ENCODE measurements at regions not wholly inside any gene's neighbourhood (a gene's known extent, or its start where the extent isn't known, plus 50 kb on each side); places are given as distances from the start of the nearest gene placed in this dataset.

DNA sequence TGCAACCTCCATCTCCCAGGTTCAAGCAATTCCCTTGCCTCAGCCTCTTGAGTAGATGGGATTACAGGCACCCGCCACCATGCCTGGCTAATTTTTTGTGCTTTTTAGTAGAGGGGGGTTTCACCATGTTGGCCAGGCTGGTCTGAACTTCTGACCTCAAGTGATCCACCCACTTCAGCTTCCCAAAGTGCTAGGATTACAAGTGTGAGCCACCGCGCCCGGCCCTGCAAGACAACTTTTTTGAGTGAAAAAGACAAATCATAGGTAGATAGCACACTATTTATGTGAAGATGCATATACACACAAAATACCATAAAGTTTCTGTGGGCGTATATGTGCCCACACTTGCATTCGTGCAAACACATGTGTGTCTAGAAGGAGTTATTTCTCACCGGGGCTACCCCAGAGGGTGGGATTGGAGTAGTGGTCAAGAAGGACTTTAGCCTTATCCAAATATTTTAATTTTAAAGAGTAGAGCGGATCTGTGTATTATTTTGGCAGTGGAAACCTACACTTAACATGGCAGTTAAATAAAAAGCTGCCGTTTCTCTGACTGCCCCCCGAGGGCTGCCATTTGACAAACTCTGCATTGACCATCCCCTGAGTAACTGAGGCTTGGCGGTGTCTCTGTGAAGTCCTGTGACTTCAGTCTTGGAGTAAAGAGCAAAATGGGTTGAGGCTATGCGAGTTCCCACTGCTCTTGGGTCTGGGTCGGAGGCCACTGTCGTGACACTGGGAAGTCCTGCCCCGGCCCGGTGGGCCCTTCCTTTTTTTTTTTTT is 93.4 kb upstream of the PTCH1 start:
- no peak overlapping the region for H3K27ac ChIP-seq
- H3K36me3 ChIP-seq: no peaks in the 10 kb centered on the region
- no peaks in the 10 kb centered on the region for H3K27me3 ChIP-seq
- DNase-seq: no peak
- no peaks in the 10 kb centered on the region; the same call in 1 of the 2 replicates for H3K9me3 ChIP-seq (replicated peaks)
- peaks cover 13% of the 10 kb centered on the region; the same call in 1 of the 2 replicates for H3K4me1 ChIP-seq
- no peak overlapping the region for H3K4me3 ChIP-seq

DNA sequence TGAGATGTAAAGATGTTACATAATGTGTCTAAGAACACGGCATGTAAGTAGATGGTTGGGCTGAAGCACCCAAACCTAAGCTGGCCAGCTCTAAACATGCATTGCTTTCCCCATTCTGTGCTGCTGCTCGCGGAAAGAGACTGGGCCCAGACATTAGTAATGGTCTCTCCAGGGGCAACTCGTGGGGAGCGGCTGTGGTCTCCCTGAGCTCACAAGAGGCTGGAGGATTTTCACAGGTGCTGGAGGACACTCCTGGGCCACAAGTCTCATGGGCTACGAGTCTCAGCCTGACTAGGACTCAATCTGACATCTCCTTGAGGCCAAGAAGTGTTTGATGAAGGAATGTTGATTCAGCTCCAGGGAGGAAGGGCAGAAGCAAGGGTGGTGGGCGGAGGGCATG is 92.7 kb upstream of the PTCH1 start:
- H3K4me3 ChIP-seq: no peak overlapping the region
- H3K36me3 ChIP-seq: no peaks in the 10 kb centered on the region

DNA sequence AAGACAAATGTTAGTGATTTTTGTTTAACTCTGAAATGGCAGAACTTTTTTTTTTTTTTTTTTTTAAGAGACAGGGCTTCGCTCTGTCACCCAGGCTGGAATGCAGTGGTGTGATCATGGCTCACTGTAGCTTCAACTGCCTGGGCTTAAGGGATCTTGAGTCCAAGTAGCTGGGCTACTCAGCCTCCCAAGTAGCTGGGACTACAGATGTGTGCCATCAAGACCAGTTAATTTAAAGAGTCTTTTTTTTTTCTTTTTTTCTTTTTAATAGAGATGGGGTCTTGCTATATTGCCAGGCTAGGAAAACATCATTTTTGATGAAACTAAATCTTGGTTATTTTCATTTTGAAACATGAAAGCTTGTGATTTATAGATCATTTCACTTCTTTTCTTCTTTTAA is 91.6 kb upstream of the PTCH1 start:
- Histone ChIP-seq H3K36me3 (no peaks in the 10 kb centered on the region), H3K27ac (no peak overlapping the region), H3K9me3 (replicated peaks) (no peaks in the 10 kb centered on the region; the same call in 1 of the 2 replicates), H3K4me3 (no peak overlapping the region), H3K27me3 (no peaks in the 10 kb centered on the region), H3K4me1 (peaks cover 13% of the 10 kb centered on the region; the same call in 1 of the 2 replicates)
- DNase-seq: no peak

More for the DNA sequence above, 92.7 kb upstream of the PTCH1 start:
- no peak for DNase-seq
- Histone ChIP-seq H3K9me3 (replicated peaks) (no peaks in the 10 kb centered on the region; the same call in 1 of the 2 replicates), H3K27me3 (no peaks in the 10 kb centered on the region), H3K27ac (no peak overlapping the region), H3K4me1 (peaks cover 13% of the 10 kb centered on the region; the same call in 1 of the 2 replicates)

DNA sequence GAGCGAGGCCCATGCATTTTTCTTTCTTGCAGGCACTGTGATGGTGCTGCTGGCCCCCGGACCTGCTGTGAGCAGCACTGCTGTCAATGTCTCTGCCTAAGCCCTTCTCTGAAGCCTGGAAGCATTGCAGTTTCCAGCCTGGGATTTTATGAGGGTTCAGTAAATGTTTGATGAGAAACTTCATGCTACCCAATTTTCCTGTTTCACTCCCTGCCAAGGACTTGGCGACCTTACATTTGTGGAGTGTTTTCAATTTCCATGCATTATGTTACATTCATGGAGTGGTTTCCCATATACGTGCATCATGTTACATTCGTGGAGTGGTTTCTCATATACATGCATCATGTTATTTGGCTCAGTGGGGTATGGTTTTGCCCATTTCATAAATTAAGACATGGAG is 90.7 kb upstream of the PTCH1 start:
- no peaks in the 10 kb centered on the region for H3K9me3 ChIP-seq (replicated peaks)

DNA sequence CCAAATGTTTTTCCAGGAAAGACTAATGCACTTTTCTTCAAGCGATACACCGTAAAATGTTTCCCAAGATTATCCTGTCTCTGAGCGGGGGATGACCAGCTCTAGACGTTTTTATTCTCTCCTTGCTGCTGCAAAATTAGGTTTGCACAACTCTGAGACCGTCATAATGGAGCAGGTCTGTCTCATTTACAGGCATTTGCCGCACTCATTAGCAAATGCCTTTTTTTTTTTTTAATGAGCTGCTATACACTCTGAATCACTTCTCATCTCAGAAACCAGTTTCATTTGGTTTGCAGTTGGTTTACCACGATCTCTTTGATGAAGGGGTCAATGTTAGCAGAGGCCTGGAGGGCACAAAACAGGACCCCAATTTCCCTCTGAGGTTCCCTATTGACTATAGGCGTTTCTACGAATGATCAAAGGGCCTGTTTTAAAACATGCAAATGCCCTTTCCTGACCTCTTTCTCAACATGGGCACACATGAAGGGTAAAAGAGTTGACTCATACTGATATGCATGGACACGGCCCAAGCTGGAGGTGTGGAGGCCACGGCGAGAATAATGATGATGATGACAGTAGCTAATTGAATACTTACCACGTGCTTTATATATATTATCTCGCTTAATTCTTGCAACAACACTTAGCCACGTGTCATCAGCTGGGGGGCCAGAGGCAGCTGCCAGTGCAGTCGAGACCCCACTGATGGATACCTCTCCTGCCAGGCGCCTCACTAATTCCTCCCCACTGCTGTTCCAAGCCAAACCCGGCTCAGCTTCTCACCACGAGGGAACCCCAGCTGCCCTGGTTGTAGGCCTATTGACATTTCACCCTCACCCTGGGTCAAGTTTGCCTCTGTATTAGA is 89.9 kb upstream of the PTCH1 start:
- no peak overlapping the region for H3K27ac ChIP-seq

More for the DNA sequence above, 90.7 kb upstream of the PTCH1 start:
- Histone ChIP-seq H3K27ac (no peak overlapping the region), H3K27me3 (no peaks in the 10 kb centered on the region), H3K36me3 (no peaks in the 10 kb centered on the region), H3K4me3 (no peak overlapping the region), H3K4me1 (peaks cover 13% of the 10 kb centered on the region; the same call in 1 of the 2 replicates)
- DNase-seq: no peak

DNA sequence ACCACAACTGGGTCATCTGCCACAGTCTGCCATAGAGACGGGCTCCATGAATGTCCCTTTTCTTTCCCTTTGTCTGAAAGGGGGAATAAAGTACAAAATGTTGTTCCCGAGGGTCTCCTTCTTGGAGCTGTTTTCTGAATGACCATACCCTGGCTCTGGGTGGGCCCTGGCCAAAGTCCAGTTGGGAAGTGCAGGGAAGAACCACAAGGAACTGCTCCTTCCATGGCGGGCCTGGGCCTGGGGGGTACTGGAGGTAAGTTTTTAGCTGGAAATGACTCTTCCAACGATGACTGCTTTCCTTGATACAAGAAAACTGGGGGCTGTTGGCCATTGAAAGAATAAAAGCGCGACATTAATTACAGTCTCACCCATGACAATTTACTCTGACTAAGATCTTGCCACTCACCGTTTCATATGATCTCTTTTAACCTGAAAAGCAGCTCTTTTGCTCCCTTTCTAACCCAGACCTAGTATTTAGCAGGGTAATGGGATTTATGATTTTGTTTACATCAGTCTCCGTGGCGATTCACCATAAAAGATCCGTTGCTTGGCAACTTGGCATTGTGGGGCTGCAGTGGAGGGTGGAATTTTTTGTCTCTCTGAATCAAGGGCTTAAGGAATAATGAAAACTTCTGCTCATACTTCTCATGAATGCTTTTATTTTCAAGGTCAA is 89.2 kb upstream of the PTCH1 start:
- no peaks in the 10 kb centered on the region for H3K36me3 ChIP-seq
- H3K27ac ChIP-seq: no peak overlapping the region
- H3K4me3 ChIP-seq: no peak overlapping the region
- no peaks in the 10 kb centered on the region for H3K27me3 ChIP-seq
- peaks cover 8% of the 10 kb centered on the region; the same call in 1 of the 2 replicates for H3K4me1 ChIP-seq
- DNase-seq: no peak
- no peaks in the 10 kb centered on the region for H3K9me3 ChIP-seq (replicated peaks)

More for the DNA sequence above, 89.9 kb upstream of the PTCH1 start:
- Histone ChIP-seq H3K36me3 (no peaks in the 10 kb centered on the region), H3K4me1 (peaks cover 12% of the 10 kb centered on the region; the same call in 1 of the 2 replicates), H3K9me3 (replicated peaks) (no peaks in the 10 kb centered on the region), H3K27me3 (no peaks in the 10 kb centered on the region), H3K4me3 (no peak overlapping the region)
- DNase-seq: no peak

GRCh38 chr9:95605101-95605500 is 88.3 kb upstream of the PTCH1 start:
- Histone ChIP-seq H3K27ac (no peak overlapping the region), H3K9me3 (replicated peaks) (no peaks in the 10 kb centered on the region), H3K4me3 (no peak overlapping the region), H3K36me3 (no peaks in the 10 kb centered on the region), H3K27me3 (no peaks in the 10 kb centered on the region), H3K4me1 (peaks cover 8% of the 10 kb centered on the region; the same call in 1 of the 2 replicates)
- no peak for DNase-seq

- Histone ChIP-seq H3K36me3 (no peaks in the 10 kb centered on the region), H3K27me3 (no peaks in the 10 kb centered on the region), H3K9me3 (replicated peaks) (no peaks in the 10 kb centered on the region), H3K4me3 (no peak overlapping the region), H3K27ac (no peak overlapping the region), H3K4me1 (no peaks in the 10 kb centered on the region)
- no peak for DNase-seq
Measured at GRCh38 chr9:95598236-95598635, 81.5 kb upstream of the PTCH1 start.

DNA sequence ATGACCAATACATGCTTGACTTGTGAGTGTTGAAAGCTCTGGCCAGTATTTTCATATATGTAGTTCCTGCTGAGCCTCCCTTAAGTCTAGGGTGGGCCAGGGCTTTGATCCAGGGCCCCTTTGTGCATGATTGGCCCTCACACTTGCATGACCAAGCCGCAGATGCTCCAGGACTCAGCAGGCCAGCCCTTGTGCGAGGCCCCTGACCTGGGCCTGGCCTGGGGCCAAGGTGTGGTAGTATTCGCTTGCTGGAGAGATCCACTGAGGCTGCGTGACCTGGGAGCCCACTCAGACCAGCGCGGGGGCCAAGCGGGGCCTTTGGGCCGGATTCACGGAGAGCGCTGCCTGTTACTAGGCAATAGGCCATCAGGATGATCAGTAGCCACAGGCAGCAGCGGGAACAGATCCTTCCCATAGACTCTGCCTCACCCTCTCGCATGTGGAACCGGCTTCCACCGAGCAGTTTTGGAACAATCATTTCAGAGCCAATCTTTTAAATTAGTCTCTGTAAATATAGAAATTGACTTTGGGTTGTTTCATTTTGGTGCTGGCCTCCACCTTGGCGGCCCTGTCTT is 79.0 kb upstream of the PTCH1 start:
- no peak for DNase-seq
- H3K4me3 ChIP-seq: no peak overlapping the region

GRCh38 chr9:95592931-95593330 is 76.2 kb upstream of the PTCH1 start:
- no peaks in the 10 kb centered on the region for H3K27me3 ChIP-seq
- H3K4me1 ChIP-seq: no peaks in the 10 kb centered on the region
- no peaks in the 10 kb centered on the region for H3K36me3 ChIP-seq
- H3K9me3 ChIP-seq (replicated peaks): no peaks in the 10 kb centered on the region
- DNase-seq: no peak
- no peak overlapping the region for H3K4me3 ChIP-seq
- no peak overlapping the region for H3K27ac ChIP-seq

More for the DNA sequence above, 79.0 kb upstream of the PTCH1 start:
- Histone ChIP-seq H3K9me3 (replicated peaks) (no peaks in the 10 kb centered on the region), H3K27me3 (no peaks in the 10 kb centered on the region), H3K36me3 (no peaks in the 10 kb centered on the region), H3K27ac (no peak overlapping the region), H3K4me1 (no peaks in the 10 kb centered on the region)

- H3K9me3 ChIP-seq (replicated peaks): no peaks in the 10 kb centered on the region
- H3K27ac ChIP-seq: no peak overlapping the region
- H3K4me3 ChIP-seq: no peak overlapping the region
- H3K4me1 ChIP-seq: peaks cover 6% of the 10 kb centered on the region; the same call in 1 of the 2 replicates
- no peaks in the 10 kb centered on the region for H3K27me3 ChIP-seq
- H3K36me3 ChIP-seq: no peaks in the 10 kb centered on the region
- no peak for DNase-seq
Measured at GRCh38 chr9:95588724-95589588, 72.2 kb upstream of the PTCH1 start.

DNA sequence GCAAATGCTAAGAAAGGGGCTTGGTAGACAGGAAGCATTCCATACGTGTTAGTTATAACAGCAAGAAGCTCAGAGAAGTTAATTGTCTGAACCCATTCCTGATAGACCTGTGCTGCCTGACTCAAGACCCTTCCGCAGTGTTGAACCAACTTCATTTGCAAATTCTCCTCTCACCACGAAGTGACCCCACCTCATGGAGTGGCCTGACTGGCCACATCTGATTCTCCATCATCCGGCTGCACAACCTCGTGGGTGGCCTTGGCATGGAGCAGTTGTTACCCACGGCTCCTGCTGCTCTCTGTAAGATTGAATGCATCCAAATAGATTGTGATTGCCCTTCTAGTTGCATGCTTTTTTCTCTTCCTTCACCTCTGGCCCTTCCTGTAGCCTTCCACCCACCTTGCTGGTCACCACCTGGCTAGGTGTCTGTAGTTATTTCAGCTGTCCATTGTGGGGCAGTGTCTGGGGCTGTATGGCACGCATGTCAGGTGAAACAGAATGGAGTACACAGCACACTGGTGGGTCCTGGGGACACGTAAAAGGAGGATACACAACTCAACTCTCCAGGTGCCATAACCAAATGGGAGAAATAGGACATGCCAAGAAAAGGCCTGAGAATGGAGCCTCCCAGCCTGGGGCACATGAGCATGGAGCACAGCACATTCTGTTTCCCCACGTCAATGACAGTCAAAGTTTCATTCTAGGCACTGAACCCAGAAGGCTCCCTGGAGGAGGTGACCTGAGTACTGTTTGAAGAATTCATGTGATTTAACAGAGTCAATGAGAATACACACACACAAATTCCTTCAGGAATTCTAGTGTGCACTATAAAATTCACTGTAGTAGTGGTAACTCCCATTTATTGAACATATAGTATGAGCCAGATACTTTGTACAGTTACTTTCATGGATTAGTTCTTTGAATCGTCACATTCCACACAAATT is 70.5 kb upstream of the PTCH1 start:
- Histone ChIP-seq H3K27ac (no peak overlapping the region), H3K4me1 (peaks cover 8% of the 10 kb centered on the region; the same call in 1 of the 2 replicates), H3K27me3 (no peaks in the 10 kb centered on the region), H3K4me3 (no peak overlapping the region), H3K36me3 (no peaks in the 10 kb centered on the region), H3K9me3 (replicated peaks) (no peaks in the 10 kb centered on the region)
- peak; percentile 60 to 65 for DNase-seq

GRCh38 chr9:95586326-95586725 is 69.6 kb upstream of the PTCH1 start:
- no peak for DNase-seq
- Histone ChIP-seq H3K9me3 (replicated peaks) (no peaks in the 10 kb centered on the region), H3K4me1 (peaks cover 18% of the 10 kb centered on the region), H3K27ac (no peak overlapping the region), H3K4me3 (no peak overlapping the region), H3K36me3 (no peaks in the 10 kb centered on the region), H3K27me3 (no peaks in the 10 kb centered on the region)
